Skeletal muscle satellite cell (primary cell): ENCODE measurements at regions not wholly inside any gene's neighbourhood (a gene's known extent, or its start where the extent isn't known, plus 50 kb on each side); places are given as distances from the start of the nearest gene placed in this dataset.

Experiments
- H3K27me3 ChIP-seq: 2 replicates; pipeline ENCODE4 v1.7.0; 2013; ENCODE audit warnings: low read length; ENCODE audit not compliant: control insufficient read depth, insufficient read depth
- H3K36me3 ChIP-seq: 2 replicates; pipeline ENCODE4 v1.7.0; 2013; ENCODE audit warnings: mild to moderate bottlenecking, control low read depth, low read length; ENCODE audit not compliant: insufficient read depth
- H3K4me1 ChIP-seq: 2 replicates; pipeline ENCODE4 v1.7.0; 2013; ENCODE audit warnings: low read length; ENCODE audit not compliant: control insufficient read depth, insufficient read depth
- H3K4me2 ChIP-seq: 2 replicates; pipeline ENCODE4 v1.7.0; 2013; ENCODE audit warnings: mild to moderate bottlenecking, low read length
- H3K4me3 ChIP-seq: 2 replicates; pipeline ENCODE4 v1.7.0; 2013; ENCODE audit warnings: low read length
- H3K9ac ChIP-seq: 2 replicates; pipeline ENCODE4 v1.7.0; 2013; ENCODE audit warnings: mild to moderate bottlenecking, low read depth, low read length, moderate library complexity
- H3K9me3 ChIP-seq: replicated peaks from 2 replicates; pipeline ENCODE4 v1.7.0; 2013; ENCODE audit warnings: mild to moderate bottlenecking, control low read depth, low read length

DNA sequence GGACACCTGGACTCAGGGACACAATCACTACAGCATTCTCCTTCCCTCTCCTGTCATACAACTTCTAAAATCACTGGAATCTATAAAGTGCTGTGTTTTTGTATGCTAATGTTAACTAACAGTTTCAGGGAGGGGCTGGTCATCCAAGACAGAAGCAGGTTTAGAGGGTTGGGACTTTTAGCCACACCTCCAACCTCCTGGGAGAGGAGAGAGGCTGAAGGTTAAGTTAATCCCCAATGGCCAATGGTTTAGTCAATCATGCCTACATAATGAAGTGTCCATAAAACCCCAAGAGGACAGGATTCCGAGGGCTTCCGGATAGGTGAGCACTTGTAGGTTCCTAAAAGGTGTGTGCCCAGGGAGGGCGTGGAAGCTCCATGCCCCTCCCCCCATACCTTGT, 219.3 kb upstream of the CTNNB1 start:
- no peaks in the 10 kb centered on the region for H3K36me3 ChIP-seq
- no peaks in the 10 kb centered on the region for H3K9me3 ChIP-seq
- H3K4me2 ChIP-seq = no peak overlapping the region
- no peaks in the 10 kb centered on the region for H3K4me1 ChIP-seq
- H3K9ac ChIP-seq = no peak overlapping the region
- H3K4me3 ChIP-seq = no peak overlapping the region
- no peaks in the 10 kb centered on the region for H3K27me3 ChIP-seq

- Histone ChIP-seq H3K4me3 (no peak overlapping the region), H3K27me3 (no peaks in the 10 kb centered on the region)
Observed at GRCh38 chr3:40980467-40980866, 218.8 kb upstream of the CTNNB1 start.

DNA sequence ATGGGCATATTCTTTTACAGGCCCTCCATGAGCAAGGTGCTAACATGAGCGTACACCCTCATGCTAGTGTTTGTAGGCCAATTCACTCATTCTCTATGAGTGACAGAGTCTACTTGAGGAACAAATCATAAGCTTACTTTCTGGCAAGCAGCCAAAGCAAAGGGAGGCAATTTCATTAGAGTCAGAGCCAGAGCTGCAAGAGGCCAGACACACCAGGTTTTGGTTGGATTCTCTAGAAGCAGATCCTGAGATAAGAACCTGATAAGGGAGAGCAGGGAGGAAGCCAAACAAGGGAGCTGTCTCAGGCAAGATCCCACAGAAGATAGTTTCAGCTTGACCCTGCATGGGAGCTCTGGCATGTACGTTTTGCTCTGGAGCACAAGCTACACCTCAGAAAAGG, 214.1 kb upstream of the CTNNB1 start:
- no peak overlapping the region for H3K4me2 ChIP-seq
- H3K36me3 ChIP-seq = no peaks in the 10 kb centered on the region
- H3K4me1 ChIP-seq = no peaks in the 10 kb centered on the region
- no peak overlapping the region for H3K9ac ChIP-seq
- no peaks in the 10 kb centered on the region for H3K27me3 ChIP-seq
- no peak overlapping the region for H3K4me3 ChIP-seq
- H3K9me3 ChIP-seq = no peaks in the 10 kb centered on the region

More at GRCh38 chr3:40980467-40980866, 218.8 kb upstream of the CTNNB1 start:
- Histone ChIP-seq H3K9me3 (no peaks in the 10 kb centered on the region), H3K4me1 (no peaks in the 10 kb centered on the region), H3K4me2 (no peak overlapping the region), H3K9ac (no peak overlapping the region), H3K36me3 (no peaks in the 10 kb centered on the region)

DNA sequence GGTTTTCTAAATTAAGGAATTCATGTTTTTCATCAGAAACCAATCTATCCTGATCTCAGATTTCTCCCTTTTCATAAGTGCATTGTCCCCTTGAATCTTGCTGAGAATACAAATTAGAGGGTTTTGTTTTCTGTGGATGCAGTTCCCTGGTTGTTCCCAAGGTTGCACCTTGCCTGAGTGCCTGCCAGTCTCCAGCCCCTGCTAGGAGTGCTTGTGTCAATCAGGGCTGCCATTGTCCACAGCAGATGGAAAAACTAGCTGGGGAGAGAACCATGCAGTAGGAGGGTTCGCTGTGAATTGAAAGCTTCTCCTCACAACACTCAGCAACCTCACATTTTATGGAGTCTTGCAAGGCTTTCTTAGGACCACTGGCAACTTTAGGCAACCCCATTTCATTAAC, 210.8 kb upstream of the CTNNB1 start:
- Histone ChIP-seq H3K27me3 (no peaks in the 10 kb centered on the region), H3K4me1 (no peaks in the 10 kb centered on the region), H3K4me2 (no peak overlapping the region)

GRCh38 chr3:40989141-40990061, 209.9 kb upstream of the CTNNB1 start:
- no peak overlapping the region for H3K9ac ChIP-seq
- H3K9me3 ChIP-seq = no peaks in the 10 kb centered on the region
- H3K4me2 ChIP-seq = no peak overlapping the region
- no peaks in the 10 kb centered on the region for H3K27me3 ChIP-seq
- H3K4me1 ChIP-seq = no peaks in the 10 kb centered on the region
- no peaks in the 10 kb centered on the region for H3K36me3 ChIP-seq
- no peak overlapping the region for H3K4me3 ChIP-seq

More for the DNA sequence above, 210.8 kb upstream of the CTNNB1 start:
- Histone ChIP-seq H3K9me3 (no peaks in the 10 kb centered on the region), H3K4me3 (no peak overlapping the region), H3K9ac (no peak overlapping the region), H3K36me3 (no peaks in the 10 kb centered on the region)

- Histone ChIP-seq H3K9me3 (no peaks in the 10 kb centered on the region), H3K27me3 (no peaks in the 10 kb centered on the region), H3K9ac (no peak overlapping the region), H3K36me3 (no peaks in the 10 kb centered on the region), H3K4me3 (no peak overlapping the region), H3K4me2 (no peak overlapping the region), H3K4me1 (no peaks in the 10 kb centered on the region)
Observed at GRCh38 chr3:40990062-40990456, 209.2 kb upstream of the CTNNB1 start.

- H3K9ac ChIP-seq = no peak overlapping the region
- no peaks in the 10 kb centered on the region for H3K36me3 ChIP-seq
- no peak overlapping the region for H3K4me2 ChIP-seq
Observed at GRCh38 chr3:40992023-40992422, 207.3 kb upstream of the CTNNB1 start.

DNA sequence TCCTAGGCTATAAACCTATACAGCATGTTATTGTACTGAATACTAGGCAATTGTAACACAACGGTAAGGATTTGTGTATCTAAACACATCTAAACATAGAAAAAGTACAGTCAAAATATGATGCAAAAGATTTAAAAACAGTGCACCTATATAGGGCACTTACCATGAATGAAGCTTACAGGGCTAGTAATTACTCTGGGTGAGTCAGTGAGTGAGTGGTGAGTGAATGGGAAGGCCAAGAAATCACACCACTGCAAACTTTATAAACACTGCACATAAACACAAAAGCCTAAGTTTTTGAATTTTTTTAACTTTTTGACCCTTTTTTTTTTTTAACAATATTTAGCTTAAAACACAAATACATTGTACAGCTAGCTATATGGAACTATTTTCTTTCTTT, 204.7 kb upstream of the CTNNB1 start:
- Histone ChIP-seq H3K4me1 (peaks cover 12% of the 10 kb centered on the region), H3K9me3 (no peaks in the 10 kb centered on the region), H3K27me3 (peaks cover 5% of the 10 kb centered on the region), H3K4me2 (no peak overlapping the region), H3K36me3 (no peaks in the 10 kb centered on the region), H3K4me3 (no peak overlapping the region), H3K9ac (no peak overlapping the region)

More at GRCh38 chr3:40992023-40992422, 207.3 kb upstream of the CTNNB1 start:
- H3K4me1 ChIP-seq = no peaks in the 10 kb centered on the region
- H3K9me3 ChIP-seq = no peaks in the 10 kb centered on the region
- no peaks in the 10 kb centered on the region for H3K27me3 ChIP-seq
- no peak overlapping the region for H3K4me3 ChIP-seq

DNA sequence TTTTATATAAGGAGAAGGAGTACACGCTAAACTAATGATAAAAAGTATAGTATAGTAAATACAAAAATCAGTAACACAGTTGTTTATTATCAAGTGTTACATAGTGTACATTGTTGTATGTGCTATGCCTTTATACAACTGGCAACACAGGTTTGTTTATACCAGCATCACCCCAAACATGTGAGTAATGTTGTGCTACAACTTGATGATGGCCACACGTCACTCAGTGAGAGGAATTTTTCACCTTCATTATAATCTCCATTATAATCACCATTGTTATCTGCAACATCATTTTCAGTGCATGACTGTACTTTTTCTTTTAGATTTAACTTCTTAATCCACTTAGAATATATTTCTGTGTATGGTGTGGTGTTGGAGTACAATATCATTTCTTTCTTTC, 204.0 kb upstream of the CTNNB1 start:
- H3K36me3 ChIP-seq = no peaks in the 10 kb centered on the region
- H3K4me3 ChIP-seq = no peak overlapping the region
- H3K9me3 ChIP-seq = no peaks in the 10 kb centered on the region
- no peak overlapping the region for H3K9ac ChIP-seq
- peaks cover 5% of the 10 kb centered on the region for H3K27me3 ChIP-seq
- peaks cover 12% of the 10 kb centered on the region for H3K4me1 ChIP-seq
- H3K4me2 ChIP-seq = no peak overlapping the region

DNA sequence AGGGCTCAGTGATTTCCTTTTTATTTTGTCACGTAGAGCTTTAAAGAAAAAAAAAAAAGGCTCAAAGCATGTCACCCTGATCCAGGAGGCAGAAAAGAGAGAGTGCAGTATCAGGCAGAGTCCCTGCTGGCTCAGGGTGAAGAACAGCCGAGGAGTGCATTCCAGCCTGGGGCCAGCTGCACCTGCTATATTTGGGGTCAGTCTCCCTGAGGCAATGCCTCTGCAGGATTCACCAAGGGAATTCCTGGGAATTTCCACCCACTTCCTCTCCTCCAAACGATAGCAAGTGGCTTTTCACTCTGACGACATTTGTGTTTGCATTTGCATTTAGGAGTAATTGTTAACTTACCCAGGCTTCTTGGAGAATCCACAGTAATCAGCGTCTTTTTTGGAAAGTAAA, 202.9 kb upstream of the CTNNB1 start:
- Histone ChIP-seq H3K4me2 (no peak overlapping the region), H3K4me3 (no peak overlapping the region), H3K27me3 (peaks cover 5% of the 10 kb centered on the region), H3K4me1 (peaks cover 12% of the 10 kb centered on the region), H3K9me3 (no peaks in the 10 kb centered on the region), H3K9ac (no peak overlapping the region), H3K36me3 (no peaks in the 10 kb centered on the region)

DNA sequence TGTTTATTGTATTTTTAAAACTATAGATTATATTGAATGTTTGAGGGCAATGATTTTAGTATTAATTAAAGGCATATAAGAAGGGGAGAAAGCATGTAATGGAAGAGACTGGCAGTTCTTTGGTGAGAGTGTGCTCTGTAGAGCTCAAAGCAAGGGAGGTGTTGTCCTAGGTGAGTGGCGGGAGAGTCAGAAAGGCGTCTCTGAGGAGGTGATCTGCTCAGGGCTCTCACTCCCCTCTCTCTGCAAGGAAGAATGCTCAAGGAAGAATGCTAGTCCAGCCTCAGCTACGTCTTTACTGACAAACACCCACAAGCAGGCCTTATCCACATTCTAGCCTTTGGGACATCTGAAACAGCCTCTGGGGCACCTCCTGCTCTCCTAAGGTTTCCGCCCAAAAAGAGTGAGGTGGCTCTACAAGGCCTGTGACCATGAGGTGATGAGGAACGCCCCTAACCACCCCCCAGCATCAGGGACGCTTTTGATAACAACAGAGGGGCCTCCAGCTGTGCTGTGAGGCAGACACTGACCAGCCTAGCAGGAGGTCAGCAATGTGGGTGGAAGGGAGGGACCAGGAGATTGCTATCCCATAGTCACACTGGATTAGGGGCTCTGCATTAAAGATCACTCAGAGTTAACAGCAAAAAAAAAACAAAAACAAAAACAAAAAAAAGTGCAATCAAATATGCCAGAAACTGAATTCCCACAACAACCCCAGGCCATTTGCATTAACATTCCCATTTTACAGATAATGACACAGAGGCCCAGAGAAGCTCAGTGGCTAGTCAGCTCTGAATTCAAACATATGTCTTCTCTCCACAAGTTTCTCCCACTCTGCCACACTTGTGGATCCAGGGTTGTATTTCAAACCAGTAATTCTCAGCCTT, 202.2 kb upstream of the CTNNB1 start:
- no peak overlapping the region for H3K4me2 ChIP-seq
- no peak overlapping the region for H3K9ac ChIP-seq
- H3K4me3 ChIP-seq = no peak overlapping the region
- H3K27me3 ChIP-seq = peaks cover 5% of the 10 kb centered on the region
- H3K9me3 ChIP-seq = no peaks in the 10 kb centered on the region
- H3K36me3 ChIP-seq = no peaks in the 10 kb centered on the region
- peaks cover 12% of the 10 kb centered on the region for H3K4me1 ChIP-seq
